ENCODE measurements at regions not wholly inside any gene's neighbourhood (a gene's known extent, or its start where the extent isn't known, plus 50 kb on each side); places are given as distances from the start of the nearest gene placed in this dataset.

DNA sequence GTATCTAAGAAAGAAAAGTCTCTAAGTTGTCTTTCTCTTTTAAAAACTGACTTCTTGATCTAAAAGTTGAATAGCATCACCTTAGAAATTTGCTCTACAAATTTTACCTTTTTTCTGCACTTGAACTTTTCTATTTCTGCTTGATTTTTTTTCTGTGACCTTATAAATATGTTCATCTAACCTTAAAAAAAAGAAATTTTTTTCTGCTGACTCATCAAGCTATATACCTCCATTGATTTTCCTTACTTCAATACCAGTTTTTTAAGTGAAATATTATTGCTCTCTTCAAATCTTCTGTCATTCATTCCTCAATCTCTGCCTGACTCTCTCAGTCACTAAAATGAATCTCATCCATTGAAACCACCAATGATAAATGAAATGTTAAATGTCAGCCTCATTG, 910.1 kb downstream of the GALC start:
- Mint-ChIP-seq H3K4me3 (ENCODE audit: unreplicated experiment) (no peak overlapping the region), H3K4me1 (ENCODE audit: unreplicated experiment) (peaks cover 7% of the 10 kb centered on the region), H3K36me3 (ENCODE audit: low read depth, unreplicated experiment) (no peaks in the 10 kb centered on the region), H3K27ac (ENCODE audit: unreplicated experiment) (no peak overlapping the region), H3K9me3 (ENCODE audit: unreplicated experiment) (no peaks in the 10 kb centered on the region), H3K27me3 (ENCODE audit: unreplicated experiment) (peaks cover 4% of the 10 kb centered on the region)
- no peak for DNase-seq (ENCODE audit: low spot score)
- TF ChIP-seq, protein P1, sequence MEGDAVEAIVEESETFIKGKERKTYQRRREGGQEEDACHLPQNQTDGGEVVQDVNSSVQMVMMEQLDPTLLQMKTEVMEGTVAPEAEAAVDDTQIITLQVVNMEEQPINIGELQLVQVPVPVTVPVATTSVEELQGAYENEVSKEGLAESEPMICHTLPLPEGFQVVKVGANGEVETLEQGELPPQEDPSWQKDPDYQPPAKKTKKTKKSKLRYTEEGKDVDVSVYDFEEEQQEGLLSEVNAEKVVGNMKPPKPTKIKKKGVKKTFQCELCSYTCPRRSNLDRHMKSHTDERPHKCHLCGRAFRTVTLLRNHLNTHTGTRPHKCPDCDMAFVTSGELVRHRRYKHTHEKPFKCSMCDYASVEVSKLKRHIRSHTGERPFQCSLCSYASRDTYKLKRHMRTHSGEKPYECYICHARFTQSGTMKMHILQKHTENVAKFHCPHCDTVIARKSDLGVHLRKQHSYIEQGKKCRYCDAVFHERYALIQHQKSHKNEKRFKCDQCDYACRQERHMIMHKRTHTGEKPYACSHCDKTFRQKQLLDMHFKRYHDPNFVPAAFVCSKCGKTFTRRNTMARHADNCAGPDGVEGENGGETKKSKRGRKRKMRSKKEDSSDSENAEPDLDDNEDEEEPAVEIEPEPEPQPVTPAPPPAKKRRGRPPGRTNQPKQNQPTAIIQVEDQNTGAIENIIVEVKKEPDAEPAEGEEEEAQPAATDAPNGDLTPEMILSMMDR (IDR thresholded peaks at IDR 0.05; ENCODE audit: unreplicated experiment), result no peak

DNA sequence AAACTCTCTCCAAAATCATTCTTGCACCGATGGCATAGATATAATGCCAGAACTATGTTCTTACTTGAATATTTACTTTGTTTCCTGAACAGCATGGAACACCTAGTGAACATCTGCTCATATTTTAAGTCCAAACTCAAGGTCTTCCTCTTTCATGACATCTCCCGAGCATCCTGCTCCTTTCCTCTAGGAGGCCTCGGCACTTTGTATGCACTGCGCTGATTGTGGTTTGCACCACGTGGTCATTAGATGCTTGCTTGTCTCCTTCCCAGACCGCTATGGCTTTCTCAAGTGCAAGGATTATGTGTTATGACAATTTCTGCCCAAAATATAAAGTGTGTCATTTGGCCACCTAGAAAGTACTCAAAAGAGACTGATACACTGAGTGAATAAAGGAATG, 912.0 kb downstream of the GALC start:
- Mint-ChIP-seq H3K27me3 (ENCODE audit: unreplicated experiment) (peaks cover 1% of the 10 kb centered on the region), H3K27ac (ENCODE audit: unreplicated experiment) (no peak overlapping the region), H3K36me3 (ENCODE audit: low read depth, unreplicated experiment) (no peaks in the 10 kb centered on the region), H3K9me3 (ENCODE audit: unreplicated experiment) (no peaks in the 10 kb centered on the region), H3K4me3 (ENCODE audit: unreplicated experiment) (no peak overlapping the region), H3K4me1 (ENCODE audit: unreplicated experiment) (peaks cover 7% of the 10 kb centered on the region)
- DNase-seq (ENCODE audit: low spot score), result no peak
- TF ChIP-seq, protein P1 (IDR thresholded peaks at IDR 0.05; ENCODE audit: unreplicated experiment), result no peak

DNA sequence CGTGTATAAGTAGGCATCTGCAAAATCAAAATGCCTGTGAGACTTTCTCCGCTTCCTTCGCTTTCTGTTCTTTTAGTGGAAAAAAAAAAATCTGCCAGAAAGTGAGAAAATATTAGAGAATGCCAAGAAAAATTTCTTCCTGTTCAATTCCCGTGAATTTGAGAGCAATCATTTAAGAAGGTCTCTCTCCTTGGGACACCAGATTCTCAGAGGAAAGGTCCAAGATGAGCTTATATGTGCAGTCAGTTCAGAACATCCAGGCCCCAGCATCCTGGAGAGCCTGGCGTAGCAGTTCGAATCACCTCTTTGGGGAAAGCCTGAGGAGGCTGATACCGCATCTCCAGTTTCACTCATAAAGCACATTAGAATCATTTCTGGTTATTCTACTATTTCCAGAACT, 912.8 kb downstream of the GALC start:
- no peak overlapping the region for H3K27ac Mint-ChIP-seq (ENCODE audit: unreplicated experiment)

DNA sequence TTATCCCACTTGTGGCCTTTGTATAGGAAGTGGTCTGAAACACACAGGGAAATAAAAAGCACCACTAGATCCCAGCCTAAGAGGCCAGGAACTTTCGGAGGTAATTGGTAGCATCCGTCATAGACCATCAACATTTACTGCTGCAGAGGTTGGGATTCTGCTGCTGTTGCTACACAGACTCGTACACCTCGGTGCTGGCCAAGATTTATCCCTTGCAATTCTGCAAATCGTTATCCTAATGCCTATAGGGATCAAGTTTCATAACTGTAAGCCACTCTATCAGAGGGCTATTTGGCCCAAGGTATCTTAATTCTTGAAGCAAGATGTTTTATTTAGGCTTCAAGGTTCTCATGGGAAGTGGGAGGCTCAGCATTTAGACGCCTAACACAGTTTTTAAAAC, 913.6 kb downstream of the GALC start:
- Mint-ChIP-seq H3K27ac (ENCODE audit: unreplicated experiment) (no peak overlapping the region), H3K9me3 (ENCODE audit: unreplicated experiment) (no peaks in the 10 kb centered on the region), H3K4me1 (ENCODE audit: unreplicated experiment) (peaks cover 7% of the 10 kb centered on the region), H3K4me3 (ENCODE audit: unreplicated experiment) (no peak overlapping the region), H3K27me3 (ENCODE audit: unreplicated experiment) (peaks cover 1% of the 10 kb centered on the region), H3K36me3 (ENCODE audit: low read depth, unreplicated experiment) (no peaks in the 10 kb centered on the region)
- TF ChIP-seq, protein P1 (IDR thresholded peaks at IDR 0.05; ENCODE audit: unreplicated experiment), result no peak
- no peak for DNase-seq (ENCODE audit: low spot score)

More for the DNA sequence above, 912.8 kb downstream of the GALC start:
- Mint-ChIP-seq H3K9me3 (ENCODE audit: unreplicated experiment) (no peaks in the 10 kb centered on the region), H3K4me1 (ENCODE audit: unreplicated experiment) (peaks cover 7% of the 10 kb centered on the region), H3K36me3 (ENCODE audit: low read depth, unreplicated experiment) (no peaks in the 10 kb centered on the region), H3K27me3 (ENCODE audit: unreplicated experiment) (peaks cover 1% of the 10 kb centered on the region), H3K4me3 (ENCODE audit: unreplicated experiment) (no peak overlapping the region)
- TF ChIP-seq, protein P1 (IDR thresholded peaks at IDR 0.05; ENCODE audit: unreplicated experiment), result no peak
- DNase-seq (ENCODE audit: low spot score), result no peak

DNA sequence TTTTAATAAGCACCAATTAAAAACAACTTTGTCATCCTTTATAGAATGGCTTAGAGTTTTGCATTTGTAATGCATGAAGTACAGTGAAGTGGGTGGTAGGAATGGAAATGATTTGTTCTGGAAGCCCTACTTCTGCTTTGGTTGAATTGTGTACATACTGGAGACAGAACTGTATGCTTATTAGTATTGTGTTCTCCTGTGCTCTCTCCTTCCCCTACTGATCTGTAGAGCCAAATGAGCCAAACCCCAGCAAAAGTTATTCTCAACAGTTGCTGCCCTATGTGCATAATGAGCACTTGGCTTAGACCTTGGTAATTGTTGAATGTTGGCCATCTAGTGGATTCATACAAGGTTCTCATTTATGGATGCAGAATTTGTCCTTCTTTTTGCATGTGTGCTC, 916.1 kb downstream of the GALC start:
- Mint-ChIP-seq H3K27me3 (ENCODE audit: unreplicated experiment) (peaks cover 1% of the 10 kb centered on the region), H3K4me3 (ENCODE audit: unreplicated experiment) (no peak overlapping the region), H3K36me3 (ENCODE audit: low read depth, unreplicated experiment) (no peaks in the 10 kb centered on the region), H3K4me1 (ENCODE audit: unreplicated experiment) (peaks cover 4% of the 10 kb centered on the region), H3K9me3 (ENCODE audit: unreplicated experiment) (no peaks in the 10 kb centered on the region), H3K27ac (ENCODE audit: unreplicated experiment) (no peak overlapping the region)
- no peak for DNase-seq (ENCODE audit: low spot score)
- TF ChIP-seq, protein P1 (IDR thresholded peaks at IDR 0.05; ENCODE audit: unreplicated experiment), result no peak
